H9 (cell line): ENCODE measurements at regions not wholly inside any gene's neighbourhood (a gene's known extent, or its start where the extent isn't known, plus 50 kb on each side); places are given as distances from the start of the nearest gene placed in this dataset.

Source experiments
- DNase-seq: peaks from one replicate; pipeline ENCODE4 v3.0.0-alpha.2; 2017
- H2AFZ ChIP-seq: one replicate; pipeline ENCODE4 v1.6.1; 2013; ENCODE audit warnings: mild to moderate bottlenecking, low read length, control low read depth, moderate library complexity
- H2AK5ac ChIP-seq: 2 replicates; pipeline ENCODE4 v1.6.1; 2013; ENCODE audit warnings: low read length, control low read depth, mixed read lengths; ENCODE audit not compliant: insufficient read length
- H2BK120ac ChIP-seq: one replicate; pipeline ENCODE4 v1.6.1; 2013; ENCODE audit warnings: low read depth, mild to moderate bottlenecking, low read length, control low read depth, inconsistent platforms; ENCODE audit not compliant: poor library complexity, severe bottlenecking
- H2BK12ac ChIP-seq: 2 replicates; pipeline ENCODE4 v1.6.1; 2013; ENCODE audit warnings: low read length, control low read depth, mixed read lengths, low read depth; ENCODE audit not compliant: insufficient read length
- H2BK15ac ChIP-seq: 2 replicates; pipeline ENCODE4 v1.6.1; 2013; ENCODE audit warnings: low read depth, low read length, control low read depth
- H2BK20ac ChIP-seq: one replicate; pipeline ENCODE4 v1.6.1; 2013; ENCODE audit warnings: low read depth, mild to moderate bottlenecking, low read length, control low read depth, inconsistent platforms; ENCODE audit not compliant: poor library complexity, severe bottlenecking
- H2BK5ac ChIP-seq: 2 replicates; pipeline ENCODE4 v1.6.1; 2013; ENCODE audit warnings: low read length, control low read depth, mixed read lengths; ENCODE audit not compliant: insufficient read length
- H3K14ac ChIP-seq: 2 replicates; pipeline ENCODE4 v1.6.1; 2013; ENCODE audit warnings: low read length, control low read depth; ENCODE audit not compliant: insufficient read depth
- H3K18ac ChIP-seq: 2 replicates; pipeline ENCODE4 v1.6.1; 2013; ENCODE audit warnings: low read depth, mild to moderate bottlenecking, mixed read lengths, low read length, control low read depth; ENCODE audit not compliant: insufficient read length
- H3K23ac ChIP-seq: 2 replicates; pipeline ENCODE4 v1.6.1; 2013; ENCODE audit warnings: low read length, control low read depth, mixed read lengths, low read depth; ENCODE audit not compliant: insufficient read length
- H3K23me2 ChIP-seq: 2 replicates; pipeline ENCODE4 v1.6.1; 2013; ENCODE audit warnings: low read depth, mild to moderate bottlenecking, mixed read lengths, low read length, control low read depth; ENCODE audit not compliant: insufficient read length, poor library complexity, severe bottlenecking
- H3K27ac ChIP-seq: 2 replicates; pipeline ENCODE4 v1.5.1; 2013; ENCODE audit warnings: low read length, control low read depth, mixed read lengths, low read depth; ENCODE audit not compliant: insufficient read length
- H3K27me3 ChIP-seq: 2 replicates; pipeline ENCODE4 v1.6.1; 2013; ENCODE audit warnings: low read length, control low read depth, inconsistent platforms; ENCODE audit not compliant: insufficient read depth
- H3K4ac ChIP-seq: 2 replicates; pipeline ENCODE4 v1.6.1; 2013; ENCODE audit warnings: low read depth, mild to moderate bottlenecking, control low read depth, inconsistent platforms, low read length, moderate library complexity
- H3K4me1 ChIP-seq: 2 replicates; pipeline ENCODE4 v1.6.1; 2013; ENCODE audit warnings: low read length, control low read depth, inconsistent platforms; ENCODE audit not compliant: insufficient read depth
- H3K4me2 ChIP-seq: 2 replicates; pipeline ENCODE4 v1.6.1; 2013; ENCODE audit warnings: low read length, control low read depth, mixed read lengths; ENCODE audit not compliant: insufficient read length, insufficient read depth
- H3K56ac ChIP-seq: 2 replicates; pipeline ENCODE4 v1.6.1; 2013; ENCODE audit warnings: low read depth, mild to moderate bottlenecking, mixed read lengths, low read length, control low read depth; ENCODE audit not compliant: insufficient read length
- H3K79me1 ChIP-seq: 2 replicates; pipeline ENCODE4 v1.6.1; 2013; ENCODE audit warnings: low read depth, mild to moderate bottlenecking, moderate library complexity, low read length, control low read depth, inconsistent platforms; ENCODE audit not compliant: insufficient read depth, poor library complexity, severe bottlenecking
- H3K79me2 ChIP-seq: 2 replicates; pipeline ENCODE4 v1.6.1; 2013; ENCODE audit warnings: low read length, control low read depth, inconsistent platforms; ENCODE audit not compliant: insufficient read depth
- H3K9ac ChIP-seq: 2 replicates; pipeline ENCODE4 v1.6.1; 2013; ENCODE audit warnings: low read length, control low read depth, mixed read lengths; ENCODE audit not compliant: insufficient read length; ENCODE audit errors: extremely low read depth
- H3K9me3 ChIP-seq: one replicate; pipeline ENCODE4 v1.6.1; 2013; ENCODE audit warnings: low read depth, low read length, inconsistent platforms; ENCODE audit not compliant: control insufficient read depth
- H3T11ph ChIP-seq: one replicate; pipeline ENCODE4 v1.6.1; 2013; ENCODE audit warnings: mild to moderate bottlenecking, low read length, control low read depth, inconsistent platforms
- H4K20me1 ChIP-seq: one replicate; pipeline ENCODE4 v1.6.1; 2013; ENCODE audit not compliant: control insufficient read depth, insufficient read length, insufficient read depth
- H4K5ac ChIP-seq: 2 replicates; pipeline ENCODE4 v1.6.1; 2013; ENCODE audit warnings: low read depth, mild to moderate bottlenecking, mixed read lengths, low read length, control low read depth; ENCODE audit not compliant: insufficient read length
- H4K8ac ChIP-seq: replicated peaks from 2 replicates; pipeline ENCODE4 v1.6.1; 2013; ENCODE audit warnings: low read length, control low read depth, mixed read lengths, low read depth; ENCODE audit not compliant: insufficient read length
- H4K91ac ChIP-seq: 2 replicates; pipeline ENCODE4 v1.6.1; 2013; ENCODE audit warnings: low read depth, mild to moderate bottlenecking, moderate library complexity, mixed read lengths, low read length, control low read depth; ENCODE audit not compliant: insufficient read length
- H3K27ac Mint-ChIP-seq, 3 experiments: 2 replicates in 2 of 3; 3 replicates in 1 of 3; pipeline ENCODE4 v1.8.0; 2020 to 2021; ENCODE audit warnings: mixed read lengths in 3 of 3, mild to moderate bottlenecking in 1 of 3, moderate library complexity in 1 of 3
- H3K27me3 Mint-ChIP-seq: 2 replicates; pipeline ENCODE4 v1.8.0; 2021; ENCODE audit warnings: low read depth, mild to moderate bottlenecking, moderate library complexity, mixed read lengths
- H3K36me3 Mint-ChIP-seq, 3 experiments: 2 replicates in 2 of 3; 3 replicates in 1 of 3; pipeline ENCODE4 v1.8.0; 2020 to 2021; ENCODE audit warnings: low read depth in 3 of 3, mixed read lengths in 3 of 3; ENCODE audit not compliant: insufficient read depth in 1 of 3
- H3K4me1 Mint-ChIP-seq, 2 experiments: 2 replicates each; pipeline ENCODE4 v1.8.0; 2020; ENCODE audit warnings: mixed read lengths in 2 of 2
- H3K4me3 Mint-ChIP-seq, 2 experiments: 2 replicates in 1 of 2; 3 replicates in 1 of 2; pipeline ENCODE4 v1.8.0; 2020 to 2021; ENCODE audit warnings: mild to moderate bottlenecking in 2 of 2, mixed read lengths in 2 of 2, moderate library complexity in 1 of 2
- H3K9me3 Mint-ChIP-seq, 2 experiments: 2 replicates in 1 of 2; 3 replicates in 1 of 2; pipeline ENCODE4 v1.8.0; 2020; ENCODE audit warnings: mild to moderate bottlenecking in 2 of 2, mixed read lengths in 2 of 2, moderate library complexity in 1 of 2
- CTCF ChIP-seq: fragments of 200-600 bp; sonication (generic); conservative IDR thresholded peaks from 3 replicates; pipeline ENCODE4 v1.8.0; 2021; ENCODE audit warnings: antibody characterized with exemption, mild to moderate bottlenecking
- WGBS: extraction: QIAGEN DNeasy Blood & Tissue Kit; methylation state at CpG from one replicate; pipeline ENCODE4 v1.1.7; 2013; ENCODE audit warnings: missing lambda C conversion rate, low lambda C conversion rate, mixed read lengths; ENCODE audit not compliant: insufficient read length; ENCODE audit errors: extremely low coverage; 5-methylcytosine and 5-hydroxymethylcytosine counted together

- Mint-ChIP-seq H3K9me3 (peaks cover 2 to 7% of the 10 kb centered on the region in 2 experiments; a peak in 3 of 5 replicates), H3K36me3 (peaks cover 0 to 15% (median 5%) of the 10 kb centered on the region in 3 experiments; a peak in 4 of 7 replicates), H3K4me3 (no peak overlapping the region), H3K27ac (no peak overlapping the region; a peak in 1 of 7 replicates), H3K4me1 (peaks cover 24 to 37% of the 10 kb centered on the region in 2 experiments), H3K27me3 (peaks cover 21% of the 10 kb centered on the region)
- no peak overlapping the region for H4K5ac ChIP-seq
- no peaks in the 10 kb centered on the region for H3K79me1 ChIP-seq
- H3K14ac ChIP-seq = no peak overlapping the region
- no peaks in the 10 kb centered on the region for H3K9me3 ChIP-seq
- no peak overlapping the region for H4K8ac ChIP-seq
- no peak overlapping the region for H3K18ac ChIP-seq
- DNase-seq = no peak
- no peak for TF ChIP-seq CTCF
- H3K4ac ChIP-seq = no peak overlapping the region
- no peak overlapping the region for H3K23ac ChIP-seq
- H3K27me3 ChIP-seq = no peaks in the 10 kb centered on the region
- no peaks in the 10 kb centered on the region for H4K20me1 ChIP-seq
- no peak overlapping the region for H2AFZ ChIP-seq
- H3K79me2 ChIP-seq = no peaks in the 10 kb centered on the region
- no peak overlapping the region for H2BK12ac ChIP-seq
- H3K9ac ChIP-seq = no peak overlapping the region
- H3K56ac ChIP-seq = no peak overlapping the region
- WGBS = no CpG with 5 or more reads among the region's 5 CpGs
- H2BK120ac ChIP-seq = no peak overlapping the region
- H2BK20ac ChIP-seq = no peak overlapping the region
- H3K23me2 ChIP-seq = no peaks in the 10 kb centered on the region
- no peak overlapping the region for H2BK15ac ChIP-seq
- no peak overlapping the region for H3K4me2 ChIP-seq
- no peak overlapping the region for H3T11ph ChIP-seq
- H4K91ac ChIP-seq = no peak overlapping the region
- H3K27ac ChIP-seq = no peak overlapping the region
- H2AK5ac ChIP-seq = no peak overlapping the region
- H2BK5ac ChIP-seq = no peak overlapping the region
- H3K4me1 ChIP-seq = no peaks in the 10 kb centered on the region
Measured at GRCh38 chr10:35888400-35888799, 246.3 kb upstream of the FZD8 start.
